GM23248 (cell line): ENCODE measurements at regions not wholly inside any gene's neighbourhood (a gene's known extent, or its start where the extent isn't known, plus 50 kb on each side); places are given as distances from the start of the nearest gene placed in this dataset.

Source experiments
- DNase-seq: peaks from one replicate; pipeline ENCODE4 v3.0.0-alpha.2; 2015
- H2AFZ ChIP-seq: fragments of 200-600 bp; sonication (generic); 2 replicates; pipeline ENCODE4 v1.6.1; 2016; ENCODE audit warnings: antibody characterized with exemption
- H3F3A ChIP-seq: fragments of 200-600 bp; sonication (generic); 2 replicates; pipeline ENCODE4 v1.6.1; 2016; ENCODE audit warnings: mild to moderate bottlenecking, antibody characterized with exemption, mixed run types; ENCODE audit not compliant: insufficient read depth
- H3K27ac ChIP-seq: fragments of 200-600 bp; sonication (generic); 2 replicates; pipeline ENCODE4 v1.5.1; 2016; ENCODE audit warnings: mild to moderate bottlenecking
- H3K27me3 ChIP-seq: fragments of 200-600 bp; sonication (generic); replicated peaks from 2 replicates; pipeline ENCODE4 v1.6.1; 2016; ENCODE audit warnings: mild to moderate bottlenecking; ENCODE audit not compliant: insufficient read depth
- H3K36me3 ChIP-seq: fragments of 200-600 bp; sonication (generic); 2 replicates; pipeline ENCODE4 v1.6.1; 2016; ENCODE audit warnings: low read depth, mild to moderate bottlenecking
- H3K4me1 ChIP-seq: fragments of 200-600 bp; sonication (generic); 2 replicates; pipeline ENCODE4 v1.6.1; 2016; ENCODE audit warnings: mild to moderate bottlenecking; ENCODE audit not compliant: insufficient read depth
- H3K4me2 ChIP-seq: fragments of 200-600 bp; sonication (generic); one replicate; pipeline ENCODE4 v1.6.1; 2016; ENCODE audit warnings: mild to moderate bottlenecking; ENCODE audit not compliant: unreplicated experiment
- H3K4me3 ChIP-seq: fragments of 200-600 bp; sonication (generic); 2 replicates; pipeline ENCODE4 v1.5.1; 2016; ENCODE audit warnings: mild to moderate bottlenecking
- H3K79me2 ChIP-seq: fragments of 200-600 bp; sonication (generic); 2 replicates; pipeline ENCODE4 v1.6.1; 2016; ENCODE audit warnings: mild to moderate bottlenecking; ENCODE audit not compliant: insufficient read depth
- H3K9ac ChIP-seq: fragments of 200-600 bp; sonication (generic); 2 replicates; pipeline ENCODE4 v1.6.1; 2016; ENCODE audit warnings: mild to moderate bottlenecking
- H3K9me2 ChIP-seq: fragments of 200-600 bp; sonication (generic); 2 replicates; pipeline ENCODE4 v1.6.1; 2016; ENCODE audit warnings: mixed run types, mild to moderate bottlenecking, moderate library complexity; ENCODE audit not compliant: insufficient read depth
- H3K9me3 ChIP-seq: fragments of 200-600 bp; sonication (generic); one replicate; pipeline ENCODE4 v1.6.1; 2017; ENCODE audit warnings: low read depth
- H4K20me1 ChIP-seq: fragments of 200-600 bp; sonication (generic); 2 replicates; pipeline ENCODE4 v1.6.0; 2016; ENCODE audit not compliant: insufficient read depth
- EZH2 ChIP-seq: fragments of 200-600 bp; sonication (generic); IDR thresholded peaks from 2 replicates; pipeline ENCODE4 v1.6.1; 2018; ENCODE audit warnings: antibody characterized with exemption, mild to moderate bottlenecking; ENCODE audit not compliant: insufficient read depth, poor library complexity, severe bottlenecking
- EZH2phosphoT487 ChIP-seq: fragments of 200-600 bp; sonication (generic); IDR thresholded peaks from 2 replicates; pipeline ENCODE4 v1.6.1; 2018; ENCODE audit warnings: antibody characterized with exemption, moderate library complexity, mild to moderate bottlenecking, low read depth; ENCODE audit not compliant: insufficient read depth
- WGBS, 2 experiments: methylation state at CpG; one replicate each; pipeline ENCODE4 v1.1.6; 2015 to 2017; ENCODE audit warnings: low lambda C conversion rate in 2 of 2, low coverage in 1 of 2; ENCODE audit errors: missing lambda C conversion rate in 2 of 2; 5-methylcytosine and 5-hydroxymethylcytosine counted together
- in situ Hi-C: fragments of 300-500 bp; cut with MboI; formaldehyde crosslinking; loops from 2 replicates; pipeline ENCODE4 v1.15.0; 2020

DNA sequence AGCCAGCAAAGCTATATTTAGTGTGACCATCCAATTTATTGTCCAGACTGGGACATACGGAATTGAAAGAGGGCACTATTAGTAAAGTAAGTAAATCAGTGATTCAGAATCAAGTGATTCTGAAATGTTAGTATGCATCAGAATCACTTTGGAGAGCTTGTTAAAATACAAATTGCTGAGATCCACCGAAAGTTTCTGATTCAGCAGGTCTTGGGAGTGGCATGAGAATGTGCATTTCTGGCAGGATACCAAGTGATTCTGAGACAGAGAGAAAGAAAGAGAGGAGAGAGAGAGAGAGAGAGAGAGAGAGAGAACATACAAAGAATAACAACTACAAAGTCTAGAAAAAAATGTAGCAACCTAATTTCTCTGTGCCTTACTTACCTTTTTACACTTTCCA, 65.4 kb upstream of the ASTN2 start:
- Histone ChIP-seq H3F3A (no peaks in the 10 kb centered on the region), H3K9me3 (no peaks in the 10 kb centered on the region), H3K36me3 (no peaks in the 10 kb centered on the region), H3K9me2 (no peaks in the 10 kb centered on the region), H3K27me3 (no peaks in the 10 kb centered on the region), H3K9ac (no peak overlapping the region), H3K4me2 (no peak overlapping the region), H4K20me1 (no peaks in the 10 kb centered on the region), H3K27ac (no peak overlapping the region), H3K4me3 (no peak overlapping the region), H3K79me2 (no peaks in the 10 kb centered on the region), H2AFZ (no peak overlapping the region), H3K4me1 (no peaks in the 10 kb centered on the region)
- in situ Hi-C loops, result no loop called here
- WGBS, 2 experiments, result 23 to 29% methylated on average over 2 of the region's 2 CpGs
- no peak for DNase-seq
- TF ChIP-seq EZH2phosphoT487 (no peak), EZH2 (no peak)

DNA sequence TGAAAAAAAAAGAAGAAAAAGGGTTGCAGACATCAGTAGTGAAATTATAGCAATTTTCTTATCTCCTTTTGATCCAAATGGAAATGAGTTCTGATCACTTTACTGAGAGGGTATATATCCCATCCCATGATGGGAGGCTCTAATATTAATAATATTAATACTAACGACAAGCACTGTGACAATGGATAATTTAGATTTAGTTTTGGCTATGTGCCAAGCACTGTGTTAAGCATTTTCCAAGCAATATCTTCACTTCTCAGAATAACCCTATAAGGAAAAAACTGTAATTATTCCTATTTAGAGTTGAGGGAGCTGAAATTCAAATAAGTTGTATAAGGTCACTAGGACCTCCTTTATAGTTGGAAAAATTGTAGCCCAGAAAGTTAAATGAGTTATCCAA, 58.4 kb upstream of the ASTN2 start:
- Histone ChIP-seq H3K9ac (no peak overlapping the region), H3K27ac (no peak overlapping the region), H2AFZ (no peak overlapping the region), H3F3A (no peaks in the 10 kb centered on the region), H3K79me2 (no peaks in the 10 kb centered on the region), H3K27me3 (no peaks in the 10 kb centered on the region), H3K4me2 (no peak overlapping the region), H3K36me3 (no peaks in the 10 kb centered on the region), H3K4me3 (no peak overlapping the region), H4K20me1 (no peaks in the 10 kb centered on the region), H3K9me2 (no peaks in the 10 kb centered on the region), H3K4me1 (no peaks in the 10 kb centered on the region), H3K9me3 (no peaks in the 10 kb centered on the region)
- TF ChIP-seq EZH2phosphoT487 (no peak), EZH2 (no peak)
- in situ Hi-C loops, result no loop called here
- 0 to 5% methylated on average over 1 of the region's 1 CpG for WGBS, 2 experiments
- DNase-seq, result no peak

DNA sequence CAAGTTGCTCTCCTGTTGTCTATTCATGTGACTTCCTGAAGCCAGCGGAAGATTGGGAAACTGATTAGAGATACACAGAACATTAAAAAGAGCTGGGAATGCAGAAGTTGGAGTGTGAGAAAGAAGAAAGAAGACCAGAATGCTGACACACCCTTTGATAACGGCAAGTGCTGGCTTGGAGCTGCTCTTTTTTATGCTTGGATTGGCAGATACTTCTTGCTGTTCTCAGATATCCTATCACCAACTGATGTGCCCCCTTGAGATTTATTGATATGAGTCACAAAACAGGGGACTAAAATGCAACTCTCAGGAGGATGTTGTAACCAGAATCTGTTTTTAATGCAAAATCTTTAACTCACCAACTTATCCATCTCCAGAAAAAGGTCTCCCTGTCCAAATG, 56.0 kb upstream of the ASTN2 start:
- no peak overlapping the region for H2AFZ ChIP-seq
- H3K9me2 ChIP-seq, result no peaks in the 10 kb centered on the region
- in situ Hi-C loops, result no loop called here
- no peak overlapping the region for H3K4me2 ChIP-seq
- DNase-seq, result no peak
- H3K79me2 ChIP-seq, result no peaks in the 10 kb centered on the region
- H3F3A ChIP-seq, result no peaks in the 10 kb centered on the region
- H4K20me1 ChIP-seq, result no peaks in the 10 kb centered on the region
- no peaks in the 10 kb centered on the region for H3K36me3 ChIP-seq
- TF ChIP-seq EZH2phosphoT487, result no peak
- TF ChIP-seq EZH2, result no peak
- H3K27me3 ChIP-seq, result no peaks in the 10 kb centered on the region
- no peak overlapping the region for H3K27ac ChIP-seq
- 21 to 30% methylated on average over 2 of the region's 2 CpGs for WGBS, 2 experiments
- H3K9ac ChIP-seq, result no peak overlapping the region
- no peak overlapping the region for H3K4me3 ChIP-seq
- H3K4me1 ChIP-seq, result no peaks in the 10 kb centered on the region
- no peaks in the 10 kb centered on the region for H3K9me3 ChIP-seq

DNA sequence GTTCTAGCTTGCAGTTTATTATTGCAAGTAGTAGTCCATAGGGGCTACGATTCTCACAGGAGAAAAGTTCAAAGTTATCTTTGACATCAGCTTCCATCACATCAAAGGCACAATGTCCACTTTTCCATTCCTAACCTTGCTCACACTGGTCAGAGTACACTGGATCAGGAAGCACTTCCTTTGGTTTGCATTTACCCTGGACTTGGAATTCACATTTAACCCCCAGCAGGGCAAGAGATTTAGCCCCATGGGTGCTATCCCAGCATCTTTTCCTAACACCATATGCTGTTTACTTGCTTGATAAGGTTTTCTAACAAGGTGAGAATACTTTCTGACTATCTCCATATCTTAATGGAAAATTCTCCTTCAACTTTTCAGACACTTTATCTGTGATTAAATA, 55.6 kb upstream of the ASTN2 start:
- TF ChIP-seq EZH2, result no peak
- TF ChIP-seq EZH2phosphoT487, result no peak
- no peak overlapping the region for H3K4me3 ChIP-seq
- H3K27me3 ChIP-seq, result no peaks in the 10 kb centered on the region
- H3K79me2 ChIP-seq, result no peaks in the 10 kb centered on the region
- H4K20me1 ChIP-seq, result no peaks in the 10 kb centered on the region
- no peak overlapping the region for H2AFZ ChIP-seq
- H3K9me2 ChIP-seq, result no peaks in the 10 kb centered on the region
- H3K9me3 ChIP-seq, result no peaks in the 10 kb centered on the region
- in situ Hi-C loops, result no loop called here
- no peaks in the 10 kb centered on the region for H3K36me3 ChIP-seq
- H3K9ac ChIP-seq, result no peak overlapping the region
- WGBS, 2 experiments, result 9% methylated on average over 1 of the region's 1 CpG
- H3K4me2 ChIP-seq, result no peak overlapping the region
- no peaks in the 10 kb centered on the region for H3K4me1 ChIP-seq
- no peak for DNase-seq
- no peaks in the 10 kb centered on the region for H3F3A ChIP-seq
- no peak overlapping the region for H3K27ac ChIP-seq

DNA sequence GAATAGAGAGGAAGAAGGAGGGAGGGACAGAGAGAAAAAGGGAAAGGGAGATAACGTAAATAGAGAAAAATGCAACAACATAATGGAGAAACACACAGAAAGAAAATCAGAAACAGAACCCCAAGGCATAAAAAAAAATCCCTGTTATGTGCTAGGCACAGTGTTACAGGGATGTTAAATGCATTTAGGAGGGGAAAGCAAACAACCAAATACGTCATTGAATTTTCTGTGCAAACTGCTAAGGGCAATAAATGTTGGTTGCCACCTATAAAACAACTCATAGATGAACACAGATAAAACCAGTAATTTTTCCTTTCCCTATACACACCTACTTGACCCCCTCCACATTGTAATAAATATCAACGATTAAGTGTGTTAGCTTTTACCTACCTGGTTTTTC, 51.3 kb upstream of the ASTN2 start:
- no peaks in the 10 kb centered on the region for H3K79me2 ChIP-seq
- H3K4me3 ChIP-seq, result no peak overlapping the region
- no peaks in the 10 kb centered on the region for H3K27me3 ChIP-seq
- TF ChIP-seq EZH2phosphoT487 (no peak), EZH2 (no peak)
- no peaks in the 10 kb centered on the region for H3K9me2 ChIP-seq
- H4K20me1 ChIP-seq, result no peaks in the 10 kb centered on the region
- in situ Hi-C loops, result no loop called here
- WGBS, 2 experiments, result 11 to 15% methylated on average over 3 of the region's 3 CpGs
- no peak overlapping the region for H2AFZ ChIP-seq
- H3K4me2 ChIP-seq, result no peak overlapping the region
- DNase-seq, result no peak
- H3K9me3 ChIP-seq, result no peaks in the 10 kb centered on the region
- no peak overlapping the region for H3K27ac ChIP-seq
- no peaks in the 10 kb centered on the region for H3K36me3 ChIP-seq
- H3K9ac ChIP-seq, result no peak overlapping the region
- no peaks in the 10 kb centered on the region for H3K4me1 ChIP-seq
- no peaks in the 10 kb centered on the region for H3F3A ChIP-seq
